Forelimb muscle (tissue), 1 donor: ENCODE measurements at regions not wholly inside any gene's neighbourhood (a gene's known extent, or its start where the extent isn't known, plus 50 kb on each side); places are given as distances from the start of the nearest gene placed in this dataset.

ENCODE experiments used
- DNase-seq: peaks from one replicate; pipeline ENCODE4 v3.0.0-alpha.2; 2013; ENCODE audit warnings: low read depth

DNA sequence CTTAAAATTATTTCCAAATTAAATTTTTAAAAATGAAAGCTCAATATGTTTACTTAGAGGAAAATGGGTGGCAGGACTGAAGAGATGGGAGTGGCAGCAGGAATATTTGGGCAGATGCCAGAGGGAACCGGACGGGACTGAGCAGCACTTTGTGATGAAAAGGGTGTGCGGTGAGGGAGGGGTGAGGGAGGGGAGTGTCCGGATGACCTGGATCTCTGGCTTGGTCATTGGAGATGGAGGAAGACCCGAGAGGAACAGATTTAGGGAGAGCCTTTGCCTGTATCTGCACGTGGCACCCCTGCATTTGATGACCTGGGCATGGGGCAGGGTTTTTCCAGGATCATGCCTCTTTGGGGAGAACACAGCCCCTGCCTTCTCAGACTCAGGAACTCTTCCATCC is 201.1 kb upstream of the MVB12B start:
- no peak for DNase-seq

DNA sequence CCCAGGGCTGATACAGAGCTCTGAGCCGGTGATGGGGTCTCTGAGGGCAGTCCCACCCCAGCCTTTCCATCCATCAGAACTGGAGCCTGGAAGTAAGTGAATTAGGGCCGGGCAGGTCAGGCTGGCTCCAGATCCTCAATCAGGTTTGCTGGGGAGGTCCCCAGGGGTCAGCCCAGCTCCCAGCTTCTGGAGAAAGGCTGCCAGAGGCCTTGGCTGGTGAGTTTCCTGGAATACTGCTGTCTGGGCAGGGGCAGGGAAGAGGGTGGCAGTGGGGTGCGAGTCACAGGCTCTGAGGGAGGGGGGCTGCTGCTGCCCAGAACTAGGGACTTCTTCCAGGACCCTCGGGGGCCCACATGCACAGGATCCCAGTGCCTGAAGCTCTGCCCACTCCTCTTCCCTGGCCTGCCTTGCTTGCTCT is 200.6 kb upstream of the MVB12B start:
- DNase-seq = no peak

DNA sequence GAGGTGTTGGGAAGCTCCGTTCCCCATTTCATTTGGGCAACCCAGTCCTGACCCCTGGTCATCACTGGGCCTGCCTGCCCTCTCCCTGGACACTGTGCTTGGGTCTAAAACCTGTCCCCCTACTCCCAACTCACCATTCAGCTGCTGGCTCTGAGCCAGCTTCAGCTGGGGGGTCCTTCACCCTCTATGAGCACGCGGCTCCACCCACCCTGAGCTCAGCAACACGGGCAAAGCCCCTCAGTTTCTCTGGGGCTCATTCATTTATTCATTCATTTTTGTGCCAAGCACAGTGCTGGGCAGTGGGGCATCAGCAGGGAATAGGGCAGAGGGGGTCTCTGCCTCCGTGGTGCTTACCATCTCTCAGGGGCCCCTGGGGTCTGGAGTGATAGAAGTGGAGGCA is 199.8 kb upstream of the MVB12B start:
- DNase-seq = no peak

DNA sequence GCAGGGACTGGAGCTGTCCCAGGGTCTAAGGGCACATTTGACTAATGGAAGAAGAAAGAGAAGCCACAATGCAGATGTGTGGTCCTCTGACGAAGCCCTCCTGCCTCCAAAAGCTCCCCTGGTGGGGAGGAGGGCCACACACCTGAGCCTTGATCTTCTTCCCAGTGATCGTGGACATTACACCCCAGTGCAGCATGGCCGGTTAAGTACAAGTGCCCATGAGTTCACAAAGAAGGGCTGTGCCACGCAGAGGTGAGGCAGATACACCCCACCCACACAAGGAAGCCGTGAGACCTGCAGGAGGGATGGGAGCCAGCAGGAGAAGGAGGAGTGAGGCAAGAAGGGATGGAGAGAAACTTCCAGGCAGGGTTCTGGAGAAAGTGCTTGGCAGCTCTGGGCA is 199.0 kb upstream of the MVB12B start:
- DNase-seq = no peak

DNA sequence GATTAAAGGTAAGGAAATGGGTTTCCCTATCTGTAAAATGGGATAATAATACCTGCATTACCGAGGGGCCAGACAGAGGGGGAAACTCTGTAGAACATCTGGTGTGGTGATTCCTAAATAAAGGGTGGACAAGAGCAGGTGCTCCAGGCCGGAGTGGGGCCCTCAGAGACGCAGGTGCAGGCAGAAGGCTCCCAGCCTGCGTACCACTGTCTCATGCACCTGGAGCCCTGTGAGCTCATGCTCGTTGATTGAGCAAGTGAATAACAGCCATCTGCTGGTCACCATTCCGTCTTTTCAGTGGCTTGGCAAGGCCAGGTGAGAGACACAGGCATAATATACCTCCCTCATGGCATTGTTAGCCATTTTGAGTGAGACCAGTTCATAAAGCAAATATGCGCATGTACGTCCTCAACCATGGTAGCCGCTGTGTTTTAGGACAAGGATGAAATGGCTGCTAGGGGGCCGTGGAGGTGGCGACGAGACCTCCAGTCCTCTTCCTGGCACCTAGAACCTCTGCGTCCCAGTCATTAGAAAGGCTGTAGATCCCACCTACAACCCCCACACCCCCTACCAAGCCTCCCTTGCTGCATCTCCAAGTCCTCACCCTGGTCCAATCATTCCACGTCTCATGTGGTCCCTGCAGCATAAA is 198.0 kb upstream of the MVB12B start:
- no peak for DNase-seq

DNA sequence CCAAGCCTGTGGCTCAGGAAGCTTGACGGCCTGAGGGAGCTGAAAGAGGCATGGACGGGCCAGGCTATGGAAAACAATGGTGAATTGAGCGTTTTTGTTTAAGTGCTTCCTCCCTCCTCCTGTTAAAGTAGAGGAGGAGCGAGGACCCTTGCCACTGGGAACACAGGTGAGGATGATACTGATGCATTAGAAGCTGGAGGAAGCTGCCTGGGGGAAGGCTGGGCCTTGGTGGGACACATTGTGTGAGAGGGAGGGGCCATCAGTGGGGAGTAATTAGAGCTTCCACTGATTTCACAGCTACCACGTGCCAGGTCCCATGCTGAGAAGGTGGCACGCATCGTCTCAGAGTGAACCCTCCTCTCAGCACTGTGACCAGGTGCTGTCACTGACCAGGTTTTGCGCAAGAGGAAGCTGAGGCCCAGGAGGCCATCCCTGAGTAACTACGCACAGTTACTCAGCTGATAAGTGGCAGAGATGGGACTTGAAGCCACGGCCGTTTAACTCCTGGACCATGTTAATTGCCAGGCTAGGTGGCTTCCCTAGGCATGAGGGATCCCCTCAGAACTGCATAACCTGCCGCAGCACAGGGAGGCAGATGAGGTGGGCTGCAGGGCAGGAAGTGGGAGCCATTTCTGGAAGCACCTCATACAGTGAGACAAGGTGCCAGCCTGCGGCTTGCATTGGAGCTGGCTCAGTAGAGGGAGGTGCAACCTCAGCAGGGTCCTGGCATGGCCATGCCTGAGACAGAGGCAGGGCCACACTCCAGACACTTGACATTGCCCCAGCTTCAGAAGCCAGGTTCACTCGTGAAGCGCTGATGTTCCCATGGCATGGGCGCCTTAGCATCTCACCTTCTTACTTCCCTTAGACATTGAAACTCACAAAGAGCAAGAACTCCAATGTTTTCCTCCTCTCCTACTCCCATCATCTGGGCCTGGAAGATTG is 195.3 kb upstream of the MVB12B start:
- no peak for DNase-seq

DNA sequence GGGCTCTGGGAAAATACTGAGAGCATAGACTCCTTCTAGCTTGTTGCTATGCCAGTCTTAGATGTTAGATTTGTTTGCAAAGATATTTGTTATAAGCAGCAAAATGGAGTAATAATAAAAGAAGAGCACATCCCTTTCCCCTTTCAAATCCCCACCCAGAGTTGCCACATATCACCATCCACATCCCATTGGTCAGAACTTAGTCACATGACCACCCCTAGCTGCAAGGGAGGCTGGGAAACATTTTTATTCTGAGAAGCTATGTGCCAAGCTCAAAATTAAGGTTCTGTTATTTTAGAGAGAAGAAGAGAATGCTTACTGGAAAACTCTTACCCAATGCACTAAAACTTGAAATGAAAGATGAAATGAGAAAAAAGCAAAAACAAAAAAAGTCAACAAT is 193.9 kb upstream of the MVB12B start:
- DNase-seq = no peak

DNA sequence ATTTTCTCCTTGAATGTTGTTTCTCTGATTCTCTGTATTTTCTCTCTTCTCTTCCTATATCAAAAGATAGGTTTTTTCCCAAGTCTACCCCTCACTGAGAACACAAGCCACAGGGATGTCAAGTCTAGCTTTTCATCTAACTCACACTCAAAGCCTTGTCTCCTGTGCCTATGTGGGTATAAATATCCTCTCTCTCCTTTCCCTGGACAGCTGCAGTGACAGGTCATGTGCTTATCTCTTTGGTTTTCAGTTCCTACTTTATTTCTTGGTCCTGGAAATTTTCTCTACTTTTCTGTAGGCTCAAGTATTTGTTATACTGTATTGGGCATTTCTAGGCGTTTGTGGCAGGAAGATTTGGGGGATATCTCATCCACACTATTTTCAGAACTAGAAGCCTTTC is 182.4 kb upstream of the MVB12B start:
- DNase-seq = no peak

DNA sequence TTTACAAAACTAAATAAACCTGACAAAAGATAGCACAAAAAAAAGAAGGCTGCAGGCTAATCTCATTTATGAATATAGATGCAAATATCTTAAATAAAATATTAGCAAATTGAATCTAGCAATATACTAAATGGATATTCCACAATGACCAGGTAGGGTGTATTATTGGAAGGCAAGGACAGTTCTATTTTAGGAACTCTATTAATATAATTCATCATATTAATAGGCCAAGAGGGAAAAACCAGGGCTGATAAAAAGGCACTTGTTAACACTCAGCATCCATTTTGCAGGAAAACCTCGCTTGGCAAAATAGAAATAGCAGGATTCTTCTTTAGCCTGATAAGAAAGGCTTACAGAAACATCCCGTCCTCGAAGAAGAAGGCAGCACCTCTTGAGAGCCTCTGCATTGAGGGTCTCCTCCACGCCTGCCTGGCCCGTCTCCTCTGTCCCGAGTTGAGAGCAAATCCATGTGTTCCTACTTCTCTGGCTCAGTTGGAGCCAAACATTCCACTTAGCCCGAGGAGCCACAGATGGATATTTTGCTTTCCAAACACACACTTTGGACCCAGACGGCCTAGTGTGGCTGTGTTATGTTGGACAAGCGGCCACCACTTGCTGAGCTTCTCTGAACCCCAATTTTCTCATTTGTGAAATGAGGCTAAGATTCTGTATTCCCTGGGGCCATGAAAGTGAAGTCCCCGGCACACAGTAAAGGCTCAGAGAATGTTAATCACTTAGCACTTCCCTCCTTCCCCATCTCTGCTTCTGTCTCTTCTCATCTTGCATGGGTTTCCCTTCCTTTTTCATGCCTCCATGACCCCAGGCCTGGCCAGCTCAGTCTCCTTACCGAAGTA is 181.8 kb upstream of the MVB12B start:
- DNase-seq = no peak

DNA sequence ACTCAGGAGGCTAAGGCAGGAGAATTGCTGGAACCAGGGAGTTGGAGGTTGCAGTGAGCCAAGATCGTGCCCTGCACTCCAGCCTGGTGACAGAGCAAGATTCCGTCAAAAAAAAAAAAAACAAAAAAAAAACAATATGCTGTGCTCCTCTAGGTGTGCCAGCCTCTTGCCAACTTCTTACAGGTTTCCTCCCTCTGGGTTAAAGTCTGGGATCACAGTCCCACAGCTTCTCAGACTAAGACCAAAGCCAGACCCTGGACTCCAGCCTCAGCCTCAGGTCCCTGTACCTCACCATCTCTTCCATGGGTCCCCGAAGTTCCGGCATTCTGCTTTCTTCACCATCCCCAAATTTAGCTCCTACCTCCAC is 180.8 kb upstream of the MVB12B start:
- DNase-seq = no peak

DNA sequence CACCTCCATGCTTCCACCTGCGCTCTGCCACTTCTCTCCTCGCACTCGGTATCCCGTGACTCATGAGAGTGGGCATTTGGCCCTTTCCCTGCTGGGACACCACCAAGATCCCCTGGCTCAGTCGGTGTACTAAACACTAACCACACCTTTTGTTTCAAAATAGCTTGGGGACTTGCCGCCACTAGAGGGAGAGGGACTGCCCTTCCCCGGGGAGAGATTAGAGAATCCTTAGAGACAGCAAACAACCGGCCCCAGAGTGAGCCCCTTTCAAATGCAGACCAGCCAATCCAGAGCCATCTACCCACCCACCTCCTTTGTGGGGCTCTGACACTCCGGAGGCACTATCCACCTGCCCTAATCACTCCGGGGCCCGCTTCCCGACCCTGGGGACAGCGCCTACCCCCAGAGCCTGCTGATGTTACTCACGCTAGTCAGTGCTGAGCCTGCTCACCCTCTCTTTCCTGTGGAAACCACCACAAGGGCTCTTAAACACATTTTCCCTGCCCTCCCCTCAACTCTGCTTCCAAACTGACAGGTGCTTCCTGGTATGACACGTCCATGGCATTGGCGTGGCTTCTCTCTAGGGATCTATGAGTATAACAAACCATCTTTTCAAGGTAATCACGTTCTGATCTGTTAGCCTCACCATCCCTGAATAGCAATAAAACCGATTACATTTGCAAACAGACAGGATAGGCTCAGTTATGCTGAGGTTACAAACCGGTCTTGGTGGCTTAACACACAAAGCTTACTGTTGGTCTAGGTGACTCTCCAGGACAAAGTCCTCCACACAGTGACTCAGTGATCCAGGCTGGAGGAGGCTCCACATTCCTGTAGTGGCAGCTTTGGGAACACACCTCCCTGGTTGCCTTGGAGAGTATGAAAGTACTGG is 180.1 kb upstream of the MVB12B start:
- DNase-seq = no peak

DNA sequence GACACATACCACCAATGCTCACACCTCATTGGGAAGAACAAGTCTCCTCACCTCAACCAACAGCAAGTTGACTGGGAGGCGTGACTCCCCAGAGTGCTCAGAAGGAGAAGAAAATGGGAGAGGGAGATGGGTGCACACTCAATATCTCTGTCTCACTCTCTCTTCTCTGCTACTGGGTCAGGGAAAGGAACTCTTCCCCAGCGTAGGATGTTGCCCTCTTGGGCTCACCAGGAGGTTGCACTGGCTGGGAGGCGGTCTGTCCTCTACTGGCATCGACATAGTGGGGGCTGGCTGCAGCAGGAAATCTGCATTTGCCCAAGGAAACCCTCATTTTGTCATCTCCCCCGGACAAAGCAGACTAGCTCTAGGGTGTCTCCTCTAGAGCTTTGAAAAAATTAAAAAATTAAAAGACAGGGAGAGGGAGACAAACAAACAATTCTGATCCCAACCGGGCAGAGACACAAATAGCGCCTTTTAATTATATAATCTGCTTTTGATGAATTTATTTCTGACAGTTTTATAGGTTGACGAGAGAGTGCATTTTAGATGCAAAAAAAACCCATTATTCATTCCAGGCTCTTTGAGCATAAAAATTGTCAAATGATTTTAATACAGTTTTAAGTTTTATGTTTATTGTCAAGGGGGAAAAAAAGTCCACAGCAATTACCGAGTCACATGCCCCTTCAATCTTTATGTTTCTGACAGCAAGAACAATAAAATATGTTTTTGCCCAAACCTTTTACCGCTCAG is 179.3 kb upstream of the MVB12B start:
- no peak for DNase-seq

DNA sequence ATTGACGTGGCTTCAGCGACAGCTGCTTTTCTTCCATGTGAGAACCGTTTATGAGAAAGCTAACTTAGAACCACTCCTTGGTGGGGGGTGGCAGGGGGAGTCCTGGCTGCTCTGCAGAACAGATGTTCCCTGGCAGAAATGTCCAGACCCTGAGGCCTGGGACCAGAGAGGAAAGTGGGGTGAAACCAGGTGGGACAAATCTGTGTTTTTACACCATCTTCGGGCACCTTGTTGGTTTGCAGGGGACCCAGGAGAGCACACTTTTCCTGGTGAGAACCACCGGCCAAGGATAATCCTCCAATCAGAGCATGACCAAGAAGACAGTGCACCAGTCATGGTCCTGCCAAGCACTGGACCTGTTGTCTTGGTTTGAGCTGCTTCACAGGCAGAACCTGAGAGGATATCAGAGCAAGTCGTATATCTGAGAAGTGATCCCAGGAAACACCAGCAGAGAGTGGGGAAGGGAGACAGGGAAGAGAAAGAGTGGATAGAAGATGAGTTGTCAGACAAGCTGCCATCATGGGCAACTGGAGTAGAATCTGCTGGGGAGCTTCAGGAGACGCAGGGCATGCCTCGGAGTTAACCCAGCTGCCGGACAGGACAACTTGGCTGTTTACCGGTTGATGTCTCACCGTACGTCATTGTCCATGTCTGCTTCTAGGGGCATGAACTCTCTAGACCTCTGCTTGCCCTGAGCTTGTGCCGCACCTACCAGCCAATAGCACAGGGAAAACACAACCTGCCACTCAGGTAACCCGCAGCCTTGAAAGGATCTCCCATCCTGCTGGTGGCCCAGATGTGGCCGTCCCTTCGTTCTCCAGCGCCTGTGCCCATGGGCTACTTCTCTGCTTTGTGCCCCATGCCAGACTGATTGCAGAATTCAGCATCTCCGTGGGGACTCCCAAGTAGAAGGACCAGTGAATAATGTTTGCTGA is 178.4 kb upstream of the MVB12B start:
- no peak for DNase-seq

DNA sequence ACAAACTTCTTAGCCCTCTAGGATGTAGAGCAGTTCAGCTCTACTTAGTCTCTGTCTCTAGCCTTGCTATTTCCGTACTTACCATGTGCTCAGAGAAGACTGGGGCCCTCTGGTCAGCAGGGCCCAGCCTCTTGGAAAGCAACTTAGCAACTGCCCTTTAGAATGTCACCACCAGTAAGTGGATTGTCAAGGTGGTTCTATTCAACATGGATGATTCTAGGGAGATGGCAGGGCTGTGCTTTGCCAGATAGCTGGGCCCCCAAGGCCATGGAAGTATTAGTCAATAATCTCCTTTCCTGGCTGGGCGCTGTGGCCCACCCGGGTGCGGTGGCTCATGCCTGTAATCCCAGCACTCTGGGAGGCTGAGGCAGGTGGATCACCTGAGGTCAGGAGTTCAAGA is 177.6 kb upstream of the MVB12B start:
- no peak for DNase-seq

DNA sequence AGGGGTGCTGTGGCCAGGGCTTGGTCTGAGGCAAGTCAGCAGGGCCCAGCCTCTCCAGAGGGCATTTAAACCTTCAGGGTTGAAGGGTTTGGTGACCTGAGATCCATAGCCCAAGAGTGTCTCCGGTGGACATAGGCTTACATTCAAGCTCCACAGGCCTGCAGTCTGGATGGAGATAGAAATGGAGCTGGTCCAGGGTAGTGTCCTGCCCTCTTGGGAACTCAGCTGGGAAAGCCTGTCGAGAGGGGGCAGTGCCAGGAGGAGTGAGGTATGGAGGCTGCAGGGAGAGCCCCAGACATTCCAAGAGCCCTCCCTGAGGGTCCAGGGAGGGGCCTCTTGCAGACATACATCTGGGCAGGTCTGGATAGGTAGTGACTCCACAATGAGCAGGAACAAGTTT is 177.0 kb upstream of the MVB12B start:
- DNase-seq = no peak

DNA sequence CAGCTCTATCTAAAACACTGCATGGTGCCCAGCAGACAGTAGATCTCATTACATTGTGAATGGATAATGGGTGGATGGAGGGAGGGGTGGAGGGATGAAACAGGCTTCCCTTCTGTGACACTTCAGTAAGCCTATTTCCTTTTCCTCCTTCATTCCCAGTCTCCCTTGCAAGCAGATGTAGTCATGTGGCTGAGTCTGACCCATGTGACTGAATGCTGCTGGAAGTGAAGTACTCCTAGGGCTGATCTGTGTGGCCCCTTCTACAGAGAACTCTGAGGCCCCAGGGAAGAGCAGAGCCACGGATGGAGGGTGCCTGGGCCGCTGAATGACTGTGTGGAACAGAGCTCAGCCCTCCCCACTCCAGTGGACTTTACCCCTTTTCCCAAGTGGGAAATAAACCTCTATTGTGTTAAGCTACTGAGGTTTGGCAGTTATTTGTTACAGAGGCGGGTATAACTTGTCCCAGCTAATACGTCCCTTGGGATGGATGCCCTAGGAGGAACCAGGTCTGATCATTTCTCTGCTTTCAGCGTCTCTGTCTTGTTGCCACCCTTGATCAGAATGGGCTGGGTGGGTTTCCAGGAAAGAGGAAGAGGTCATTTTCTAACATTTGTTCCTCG is 176.1 kb upstream of the MVB12B start:
- DNase-seq = no peak

DNA sequence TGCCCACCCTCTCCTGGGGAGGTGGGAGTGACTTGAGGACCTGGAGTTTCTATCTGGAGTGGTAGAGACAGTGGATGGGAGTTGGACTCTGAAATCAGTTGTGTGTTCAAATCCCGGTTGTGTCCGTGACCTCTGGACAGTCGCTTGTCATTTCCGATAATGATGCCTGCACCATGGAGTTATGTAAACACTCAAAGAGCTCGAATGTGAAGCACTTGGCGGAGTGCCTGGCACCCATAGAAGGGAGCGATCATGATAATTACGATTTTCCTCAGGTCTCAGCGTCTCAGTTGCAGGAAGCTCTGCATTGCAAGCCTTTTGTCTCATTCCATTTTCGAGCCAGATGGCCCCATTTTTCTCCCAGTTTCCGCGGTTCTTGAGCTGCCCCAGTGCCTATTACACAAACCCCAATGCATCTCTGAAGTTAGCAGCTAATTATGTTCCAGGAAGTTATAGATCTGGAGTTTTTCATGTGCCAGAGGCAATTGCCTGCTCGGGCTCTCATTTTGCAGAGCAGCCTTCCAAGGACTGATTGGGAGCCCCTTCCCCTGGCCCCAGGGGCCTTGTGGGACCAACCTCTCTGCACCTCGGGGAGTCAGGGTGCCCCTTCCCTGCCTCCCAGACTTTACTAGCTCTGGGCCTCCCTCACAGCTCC is 175.5 kb upstream of the MVB12B start:
- DNase-seq = no peak

DNA sequence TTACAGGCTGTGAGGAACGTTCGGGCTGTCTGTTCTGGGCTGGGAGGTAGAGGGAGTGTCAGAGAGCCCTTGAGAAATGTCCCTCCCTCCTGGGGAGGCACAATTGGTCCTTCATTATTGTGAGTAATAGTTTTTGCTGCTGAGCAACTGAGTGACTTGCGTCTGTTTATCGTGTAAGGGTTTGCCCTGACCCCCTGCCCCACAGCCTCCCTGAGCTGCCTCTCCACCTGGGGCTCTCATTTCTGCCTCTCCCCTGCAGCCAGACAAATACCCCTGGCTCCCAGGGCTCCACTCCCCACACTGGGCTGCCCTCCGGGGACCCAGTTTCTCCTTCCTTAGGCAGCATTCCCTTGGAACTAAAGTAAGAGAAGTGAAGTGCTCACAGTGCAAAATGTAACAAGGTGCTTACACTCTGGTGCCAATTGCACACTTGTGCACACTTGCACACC is 174.9 kb upstream of the MVB12B start:
- no peak for DNase-seq
